Fibroblast of lung (primary cell): ENCODE measurements at regions not wholly inside any gene's neighbourhood (a gene's known extent, or its start where the extent isn't known, plus 50 kb on each side); places are given as distances from the start of the nearest gene placed in this dataset.

Experiments
- DNase-seq, 2 donors: peaks; one replicate each; pipeline versions ENCODE4 v3.0.0 to v3.0.0-alpha.2; 2010; ENCODE audit warnings: low read depth in 2 of 2
- H2AFZ ChIP-seq: 2 replicates; pipeline ENCODE4 v1.5.1; 2012; ENCODE audit warnings: low read length, control low read depth, inconsistent platforms
- H3K27ac ChIP-seq: 2 replicates; pipeline ENCODE4 v1.5.1; 2011; ENCODE audit warnings: low read length, control low read depth; ENCODE audit not compliant: insufficient read depth
- H3K27me3 ChIP-seq: 2 replicates; pipeline ENCODE4 v1.5.1; 2011; ENCODE audit warnings: mild to moderate bottlenecking, low read length; ENCODE audit not compliant: control insufficient read depth, insufficient read depth
- H3K36me3 ChIP-seq: 2 replicates; pipeline ENCODE4 v1.5.1; 2011; ENCODE audit warnings: low read length; ENCODE audit not compliant: control insufficient read depth, insufficient read depth
- H3K4me1 ChIP-seq: 2 replicates; pipeline ENCODE4 v1.5.1; 2011; ENCODE audit warnings: low read length; ENCODE audit not compliant: control insufficient read depth, insufficient read depth; ENCODE audit errors: extremely low read depth
- H3K4me2 ChIP-seq: 2 replicates; pipeline ENCODE4 v1.5.1; 2011; ENCODE audit warnings: low read length, control low read depth; ENCODE audit not compliant: insufficient read depth; ENCODE audit errors: extremely low read depth
- H3K4me3 ChIP-seq, 4 experiments: fragments of 200-600 bp in 1 of 4; sonication (generic) in 1 of 4; replicated peaks in 1 of 4; 2 replicates each; pipeline ENCODE4 v1.5.1; 2011 to 2016; ENCODE audit warnings: low read length in 4 of 4, low read depth in 3 of 4, mild to moderate bottlenecking in 3 of 4, control low read depth in 2 of 4, inconsistent platforms in 1 of 4, mixed read lengths in 1 of 4; ENCODE audit not compliant: insufficient read depth in 1 of 4; ENCODE audit errors: control extremely low read depth in 1 of 4
- H3K79me2 ChIP-seq: 2 replicates; pipeline ENCODE4 v1.5.1; 2012; ENCODE audit warnings: mild to moderate bottlenecking, low read length, inconsistent platforms; ENCODE audit not compliant: control insufficient read depth, insufficient read depth
- H3K9ac ChIP-seq: 2 replicates; pipeline ENCODE4 v1.5.1; 2011; ENCODE audit warnings: mild to moderate bottlenecking, low read length, control low read depth; ENCODE audit not compliant: insufficient read depth
- H3K9me3 ChIP-seq: 2 replicates; pipeline ENCODE4 v1.5.1; 2012; ENCODE audit warnings: low read depth, low read length; ENCODE audit not compliant: control insufficient read depth, insufficient read depth
- H4K20me1 ChIP-seq: 2 replicates; pipeline ENCODE4 v1.5.1; 2011; ENCODE audit warnings: low read length; ENCODE audit not compliant: control insufficient read depth, insufficient read depth; ENCODE audit errors: extremely low read depth
- CTCF ChIP-seq, 2 donors: IDR thresholded peaks in 1 of 2; conservative IDR thresholded peaks in 1 of 2; 1 replicate in 1 of 2; 2 replicates in 1 of 2; pipeline ENCODE4 v1.5.1; 2011 to 2012; ENCODE audit warnings: low read length in 2 of 2, control low read depth in 1 of 2, inconsistent platforms in 1 of 2, low read depth in 1 of 2, mild to moderate bottlenecking in 1 of 2
- EZH2 ChIP-seq: IDR thresholded peaks from 2 replicates; pipeline ENCODE4 v1.5.1; 2012; ENCODE audit warnings: low read length, control low read depth, mild to moderate bottlenecking; ENCODE audit errors: missing control alignments

DNA sequence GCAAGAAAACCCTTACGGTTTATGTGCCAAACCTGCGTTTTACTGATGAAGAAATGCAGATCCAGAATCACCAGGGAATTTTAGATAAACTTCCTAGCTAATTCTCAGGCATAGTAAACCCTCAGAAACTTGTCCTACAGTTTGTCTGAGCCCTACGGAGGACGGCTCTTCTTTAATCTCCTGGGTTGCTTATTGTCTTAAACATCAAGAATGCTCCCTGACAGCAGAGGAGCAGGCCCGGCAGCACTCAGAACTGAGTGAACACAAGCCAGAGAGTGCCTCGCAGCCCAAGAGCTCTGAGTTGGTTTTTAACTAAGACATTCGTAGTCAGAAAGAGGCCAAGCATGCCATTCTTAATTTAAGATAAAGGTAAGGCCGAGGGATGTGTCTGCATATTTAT lies 114.7 kb upstream of the ERCC6L2 start:
- no peak for DNase-seq
- Histone ChIP-seq H3K79me2 (no peaks in the 10 kb centered on the region), H3K4me1 (peaks cover 4% of the 10 kb centered on the region), H3K4me2 (no peak overlapping the region), H3K9ac (no peak overlapping the region), H3K9me3 (no peaks in the 10 kb centered on the region), H2AFZ (no peak overlapping the region), H4K20me1 (no peaks in the 10 kb centered on the region), H3K27me3 (no peaks in the 10 kb centered on the region), H3K4me3 (no peak overlapping the region), H3K36me3 (no peaks in the 10 kb centered on the region), H3K27ac (no peak overlapping the region)
- TF ChIP-seq EZH2: no peak
- TF ChIP-seq CTCF (conservative IDR thresholded peaks at IDR 0.05 in 1 of 2, IDR thresholded peaks at IDR 0.05 in 1 of 2; ENCODE audit: low read depth in 1 of 2, low read length in 2 of 2): no peak

DNA sequence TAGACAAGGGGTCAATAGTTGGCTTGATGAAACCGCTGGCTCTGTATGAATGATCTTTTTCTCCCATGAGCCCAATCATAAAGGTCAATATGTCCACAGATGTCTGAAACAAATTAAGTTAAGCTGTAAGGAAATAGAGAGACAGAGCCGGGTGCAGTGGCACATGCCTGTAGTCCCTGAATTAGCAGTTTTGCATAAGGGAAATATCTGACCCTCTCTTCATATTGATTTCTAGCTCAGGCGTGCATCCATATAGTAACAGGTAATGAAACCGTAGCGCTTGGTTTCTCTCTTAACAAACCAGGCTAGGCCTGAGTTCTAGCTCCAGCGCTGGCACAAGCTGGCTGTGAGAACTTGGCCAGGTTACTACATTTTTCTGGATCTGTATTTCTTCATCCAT lies 118.1 kb upstream of the ERCC6L2 start:
- no peaks in the 10 kb centered on the region for H3K9me3 ChIP-seq
- no peak overlapping the region for H3K9ac ChIP-seq
- H3K27ac ChIP-seq: no peak overlapping the region
- no peak for DNase-seq
- no peaks in the 10 kb centered on the region for H3K79me2 ChIP-seq
- TF ChIP-seq EZH2: no peak
- TF ChIP-seq CTCF (conservative IDR thresholded peaks at IDR 0.05 in 1 of 2, IDR thresholded peaks at IDR 0.05 in 1 of 2; ENCODE audit: low read depth in 1 of 2, low read length in 2 of 2): no peak
- H3K4me2 ChIP-seq: no peak overlapping the region
- H3K27me3 ChIP-seq: no peaks in the 10 kb centered on the region
- no peaks in the 10 kb centered on the region for H4K20me1 ChIP-seq
- no peak overlapping the region for H2AFZ ChIP-seq
- no peak overlapping the region for H3K4me3 ChIP-seq
- H3K36me3 ChIP-seq: no peaks in the 10 kb centered on the region
- H3K4me1 ChIP-seq: peaks cover 9% of the 10 kb centered on the region

GRCh38 chr9:95756986-95757385 lies 118.5 kb upstream of the ERCC6L2 start:
- H3K9me3 ChIP-seq: no peaks in the 10 kb centered on the region
- H3K27me3 ChIP-seq: no peaks in the 10 kb centered on the region
- no peak overlapping the region for H2AFZ ChIP-seq
- TF ChIP-seq EZH2: no peak
- no peak for TF ChIP-seq CTCF (conservative IDR thresholded peaks at IDR 0.05 in 1 of 2, IDR thresholded peaks at IDR 0.05 in 1 of 2; ENCODE audit: low read depth in 1 of 2, low read length in 2 of 2)
- no peaks in the 10 kb centered on the region for H4K20me1 ChIP-seq
- H3K4me3 ChIP-seq: no peak overlapping the region
- DNase-seq: peak; percentile 85 to 88
- peaks cover 9% of the 10 kb centered on the region for H3K4me1 ChIP-seq
- no peak overlapping the region for H3K9ac ChIP-seq
- H3K27ac ChIP-seq: no peak overlapping the region
- H3K4me2 ChIP-seq: no peak overlapping the region
- no peaks in the 10 kb centered on the region for H3K79me2 ChIP-seq
- no peaks in the 10 kb centered on the region for H3K36me3 ChIP-seq
